ENCODE measurements at regions not wholly inside any gene's neighbourhood (a gene's known extent, or its start where the extent isn't known, plus 50 kb on each side); places are given as distances from the start of the nearest gene placed in this dataset.

DNA sequence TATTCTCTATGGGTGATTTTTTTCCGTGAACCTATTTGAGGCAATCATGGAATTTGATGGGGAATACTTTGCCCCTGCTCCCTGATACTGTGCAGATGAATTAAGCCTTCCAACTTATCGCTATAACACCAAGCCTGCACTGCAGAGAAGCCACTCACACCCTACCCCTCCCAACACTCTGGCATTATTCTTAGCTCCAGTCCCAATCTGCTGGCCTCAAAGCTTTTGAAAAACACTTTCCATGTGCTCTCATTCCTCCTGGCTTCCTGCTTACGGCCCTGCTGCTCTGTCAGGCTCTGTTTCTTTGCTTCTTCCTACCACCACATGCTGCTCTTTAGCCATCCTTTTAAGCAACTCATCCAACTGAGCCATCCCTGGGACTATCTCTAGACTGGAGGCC is 327.8 kb upstream of the SLCO3A1 start:
- Mint-ChIP-seq H3K36me3 (ENCODE audit: insufficient read depth, unreplicated experiment) (no peaks in the 10 kb centered on the region), H3K4me1 (ENCODE audit: low read depth, unreplicated experiment) (peaks cover 30% of the 10 kb centered on the region), H3K4me3 (ENCODE audit: low read depth, unreplicated experiment) (no peak overlapping the region), H3K27ac (ENCODE audit: unreplicated experiment) (peak overlapping the region; percentile 17), H3K9me3 (ENCODE audit: low read depth, unreplicated experiment) (peaks cover 4% of the 10 kb centered on the region), H3K27me3 (ENCODE audit: unreplicated experiment) (no peaks in the 10 kb centered on the region)
- BruUV-seq (replicated peaks) = no TSS peak
- no peak for DNase-seq
- TF ChIP-seq, protein P1, sequence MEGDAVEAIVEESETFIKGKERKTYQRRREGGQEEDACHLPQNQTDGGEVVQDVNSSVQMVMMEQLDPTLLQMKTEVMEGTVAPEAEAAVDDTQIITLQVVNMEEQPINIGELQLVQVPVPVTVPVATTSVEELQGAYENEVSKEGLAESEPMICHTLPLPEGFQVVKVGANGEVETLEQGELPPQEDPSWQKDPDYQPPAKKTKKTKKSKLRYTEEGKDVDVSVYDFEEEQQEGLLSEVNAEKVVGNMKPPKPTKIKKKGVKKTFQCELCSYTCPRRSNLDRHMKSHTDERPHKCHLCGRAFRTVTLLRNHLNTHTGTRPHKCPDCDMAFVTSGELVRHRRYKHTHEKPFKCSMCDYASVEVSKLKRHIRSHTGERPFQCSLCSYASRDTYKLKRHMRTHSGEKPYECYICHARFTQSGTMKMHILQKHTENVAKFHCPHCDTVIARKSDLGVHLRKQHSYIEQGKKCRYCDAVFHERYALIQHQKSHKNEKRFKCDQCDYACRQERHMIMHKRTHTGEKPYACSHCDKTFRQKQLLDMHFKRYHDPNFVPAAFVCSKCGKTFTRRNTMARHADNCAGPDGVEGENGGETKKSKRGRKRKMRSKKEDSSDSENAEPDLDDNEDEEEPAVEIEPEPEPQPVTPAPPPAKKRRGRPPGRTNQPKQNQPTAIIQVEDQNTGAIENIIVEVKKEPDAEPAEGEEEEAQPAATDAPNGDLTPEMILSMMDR (IDR thresholded peaks at IDR 0.05; ENCODE audit: unreplicated experiment) = no peak
- intact Hi-C loops (cut with micrococcal nuclease; ENCODE audit: unreplicated experiment) = no loop called here
- CTCF ChIA-PET = no interaction called here

DNA sequence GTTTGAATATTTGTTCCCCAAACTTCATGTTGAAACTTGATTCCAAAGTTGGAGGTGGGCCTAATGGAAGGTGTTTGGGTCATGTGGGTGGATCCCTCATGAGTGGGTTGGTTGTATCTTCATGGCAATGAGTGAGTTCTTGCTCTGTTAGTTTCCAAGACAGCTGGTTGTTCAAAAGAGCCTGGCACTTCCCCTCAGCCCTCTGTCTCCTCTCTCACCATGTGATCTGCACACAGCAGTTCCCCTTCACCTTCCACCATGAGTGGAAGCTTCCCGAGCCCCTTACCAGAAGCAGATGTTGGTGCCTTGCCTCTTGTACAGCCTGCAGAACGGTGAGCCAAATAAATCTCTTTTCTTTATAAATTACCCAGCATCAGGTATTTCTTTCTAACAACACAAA is 327.1 kb upstream of the SLCO3A1 start:
- TF ChIP-seq, protein P1 (IDR thresholded peaks at IDR 0.05; ENCODE audit: unreplicated experiment) = no peak
- CTCF ChIA-PET = interaction anchor here (1.0 kb wide), 1 partner anchor 10 kb away, joined by 8 read pairs; no protein-coding TSS in a partner anchor
- H3K27ac Mint-ChIP-seq (ENCODE audit: unreplicated experiment) = no peak overlapping the region
- no peaks in the 10 kb centered on the region for H3K36me3 Mint-ChIP-seq (ENCODE audit: insufficient read depth, unreplicated experiment)
- BruUV-seq (replicated peaks) = no TSS peak
- H3K4me3 Mint-ChIP-seq (ENCODE audit: low read depth, unreplicated experiment) = no peak overlapping the region
- H3K9me3 Mint-ChIP-seq (ENCODE audit: low read depth, unreplicated experiment) = peaks cover 4% of the 10 kb centered on the region
- H3K4me1 Mint-ChIP-seq (ENCODE audit: low read depth, unreplicated experiment) = peaks cover 37% of the 10 kb centered on the region
- H3K27me3 Mint-ChIP-seq (ENCODE audit: unreplicated experiment) = no peaks in the 10 kb centered on the region
- DNase-seq = no peak
- intact Hi-C loops (cut with micrococcal nuclease; ENCODE audit: unreplicated experiment) = no loop called here

DNA sequence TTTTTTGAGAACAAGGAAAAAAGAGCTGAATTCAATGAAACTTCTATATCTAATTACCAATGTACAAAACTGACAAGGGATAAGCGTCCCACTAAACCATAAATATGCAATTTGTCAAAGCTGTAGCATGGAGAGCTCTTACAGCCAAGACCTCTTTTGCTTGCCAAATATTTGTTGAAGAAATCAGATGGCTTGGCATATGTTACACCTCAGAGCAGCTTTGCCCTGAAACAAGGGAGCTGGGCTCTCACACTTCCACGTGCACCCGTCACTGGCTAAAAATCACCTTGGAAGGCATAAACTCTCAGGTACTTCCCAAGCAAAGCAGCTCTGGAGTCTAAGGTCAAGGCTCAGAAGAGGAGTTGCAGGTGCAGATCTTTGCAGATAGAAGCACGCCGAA is 324.7 kb upstream of the SLCO3A1 start:
- Mint-ChIP-seq H3K9me3 (ENCODE audit: low read depth, unreplicated experiment) (peaks cover 6% of the 10 kb centered on the region), H3K27me3 (ENCODE audit: unreplicated experiment) (no peaks in the 10 kb centered on the region), H3K4me3 (ENCODE audit: low read depth, unreplicated experiment) (no peak overlapping the region), H3K4me1 (ENCODE audit: low read depth, unreplicated experiment) (peaks cover 35% of the 10 kb centered on the region), H3K27ac (ENCODE audit: unreplicated experiment) (no peak overlapping the region), H3K36me3 (ENCODE audit: insufficient read depth, unreplicated experiment) (no peaks in the 10 kb centered on the region)
- no TSS peak for BruUV-seq (replicated peaks)
- DNase-seq = no peak
- CTCF ChIA-PET = no interaction called here
- TF ChIP-seq, protein P1 (IDR thresholded peaks at IDR 0.05; ENCODE audit: unreplicated experiment) = no peak
- intact Hi-C loops (cut with micrococcal nuclease; ENCODE audit: unreplicated experiment) = no loop called here

DNA sequence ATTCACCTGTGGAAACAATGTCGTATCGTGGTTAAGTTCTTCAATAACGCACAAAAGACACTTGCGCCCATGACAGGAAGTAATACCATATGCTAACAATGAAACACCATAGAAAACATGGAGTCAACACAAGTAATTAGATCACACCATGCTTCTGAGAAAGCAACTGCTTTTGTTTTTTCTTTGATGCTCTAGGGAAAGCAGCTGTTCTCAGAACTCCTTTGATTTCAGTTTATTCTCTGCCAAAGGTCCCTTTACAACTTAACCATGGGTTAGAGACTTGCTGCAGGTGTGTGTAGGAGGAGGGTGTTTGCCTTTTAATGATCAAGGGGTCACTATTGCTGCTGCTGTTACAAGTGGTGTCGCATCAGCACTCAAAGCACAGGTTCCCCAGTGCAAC is 324.0 kb upstream of the SLCO3A1 start:
- Mint-ChIP-seq H3K27me3 (ENCODE audit: unreplicated experiment) (no peaks in the 10 kb centered on the region), H3K4me1 (ENCODE audit: low read depth, unreplicated experiment) (peaks cover 43% of the 10 kb centered on the region), H3K4me3 (ENCODE audit: low read depth, unreplicated experiment) (no peak overlapping the region), H3K36me3 (ENCODE audit: insufficient read depth, unreplicated experiment) (no peaks in the 10 kb centered on the region), H3K27ac (ENCODE audit: unreplicated experiment) (peak overlapping the region; percentile 30), H3K9me3 (ENCODE audit: low read depth, unreplicated experiment) (peaks cover 6% of the 10 kb centered on the region)
- intact Hi-C loops (cut with micrococcal nuclease; ENCODE audit: unreplicated experiment) = no loop called here
- CTCF ChIA-PET = no interaction called here
- TF ChIP-seq, protein P1 (IDR thresholded peaks at IDR 0.05; ENCODE audit: unreplicated experiment) = no peak
- DNase-seq = no peak
- no TSS peak for BruUV-seq (replicated peaks)

All from Calu3 (cell line).